ENCODE measurements at regions not wholly inside any gene's neighbourhood (a gene's known extent, or its start where the extent isn't known, plus 50 kb on each side); places are given as distances from the start of the nearest gene placed in this dataset.

DNA sequence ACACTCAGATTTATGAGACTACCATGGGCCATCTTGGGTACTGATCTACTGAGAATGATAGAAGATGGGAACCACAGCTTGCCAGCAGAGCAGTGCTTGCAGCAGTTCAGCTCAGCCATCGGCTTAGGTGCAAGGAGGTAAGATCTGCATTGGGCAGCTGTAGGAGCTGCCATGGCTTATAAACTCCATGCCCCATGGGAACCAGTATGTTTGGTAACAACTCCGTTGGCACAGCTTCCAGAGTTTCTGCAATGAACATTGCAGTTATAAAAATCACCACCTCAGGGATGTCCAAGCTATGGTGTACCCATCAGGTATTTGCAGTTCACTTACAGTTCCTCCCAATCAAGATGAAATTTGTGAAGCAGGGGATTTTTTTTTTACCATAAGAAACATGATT, 299.1 kb upstream of the ROPN1 start:
- TF ChIP-seq, protein P1, sequence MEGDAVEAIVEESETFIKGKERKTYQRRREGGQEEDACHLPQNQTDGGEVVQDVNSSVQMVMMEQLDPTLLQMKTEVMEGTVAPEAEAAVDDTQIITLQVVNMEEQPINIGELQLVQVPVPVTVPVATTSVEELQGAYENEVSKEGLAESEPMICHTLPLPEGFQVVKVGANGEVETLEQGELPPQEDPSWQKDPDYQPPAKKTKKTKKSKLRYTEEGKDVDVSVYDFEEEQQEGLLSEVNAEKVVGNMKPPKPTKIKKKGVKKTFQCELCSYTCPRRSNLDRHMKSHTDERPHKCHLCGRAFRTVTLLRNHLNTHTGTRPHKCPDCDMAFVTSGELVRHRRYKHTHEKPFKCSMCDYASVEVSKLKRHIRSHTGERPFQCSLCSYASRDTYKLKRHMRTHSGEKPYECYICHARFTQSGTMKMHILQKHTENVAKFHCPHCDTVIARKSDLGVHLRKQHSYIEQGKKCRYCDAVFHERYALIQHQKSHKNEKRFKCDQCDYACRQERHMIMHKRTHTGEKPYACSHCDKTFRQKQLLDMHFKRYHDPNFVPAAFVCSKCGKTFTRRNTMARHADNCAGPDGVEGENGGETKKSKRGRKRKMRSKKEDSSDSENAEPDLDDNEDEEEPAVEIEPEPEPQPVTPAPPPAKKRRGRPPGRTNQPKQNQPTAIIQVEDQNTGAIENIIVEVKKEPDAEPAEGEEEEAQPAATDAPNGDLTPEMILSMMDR (IDR thresholded peaks at IDR 0.05; ENCODE audit: low read length) = no peak
- TF ChIP-seq EZH2phosphoT487 (IDR thresholded peaks at IDR 0.05; ENCODE audit: low read length) (no peak), EZH2 (optimal IDR thresholded peaks at IDR 0.05; ENCODE audit: low read depth, low read length) (no peak)
